ENCODE measurements at regions not wholly inside any gene's neighbourhood (a gene's known extent, or its start where the extent isn't known, plus 50 kb on each side); places are given as distances from the start of the nearest gene placed in this dataset.

- DNase-seq: no peak
Measured at GRCh38 chr7:67940400-67940799, 943.8 kb downstream of the TYW1 start.

GRCh38 chr7:67947191-67947590 lies 950.6 kb downstream of the TYW1 start:
- DNase-seq: no peak

GRCh38 chr7:67947646-67948045 lies 951.0 kb downstream of the TYW1 start:
- no peak for DNase-seq

- DNase-seq: no peak
Measured at GRCh38 chr7:67950321-67951083, 953.9 kb downstream of the TYW1 start.

- DNase-seq: no peak
Measured at GRCh38 chr7:67955061-67955460, 958.4 kb downstream of the TYW1 start.

GRCh38 chr7:67962863-67963262 lies 966.2 kb downstream of the TYW1 start:
- DNase-seq: no peak

GRCh38 chr7:67976490-67976889 lies 979.9 kb downstream of the TYW1 start:
- no peak for DNase-seq

- no peak for DNase-seq
Measured at GRCh38 chr7:67983486-67983885, 986.9 kb downstream of the TYW1 start.

- DNase-seq: no peak
Measured at GRCh38 chr7:67984326-67984725, 987.7 kb downstream of the TYW1 start.

GRCh38 chr7:67989142-67989541 lies 992.5 kb downstream of the TYW1 start:
- no peak for DNase-seq

GRCh38 chr7:67990003-67990402 lies 993.4 kb downstream of the TYW1 start:
- DNase-seq: no peak

- no peak for DNase-seq
Measured at GRCh38 chr7:67990716-67991115, 994.1 kb downstream of the TYW1 start.

- no peak for DNase-seq
Measured at GRCh38 chr7:67992287-67992686, 995.7 kb downstream of the TYW1 start.

GRCh38 chr7:68005992-68006391 lies 1009.4 kb downstream of the TYW1 start:
- DNase-seq: no peak

- DNase-seq: no peak
Measured at GRCh38 chr7:68006619-68007018, 1010.0 kb downstream of the TYW1 start.

- no peak for DNase-seq
Measured at GRCh38 chr7:68009716-68010115, 1013.1 kb downstream of the TYW1 start.

- no peak for DNase-seq
Measured at GRCh38 chr7:68014031-68014736, 1017.6 kb downstream of the TYW1 start.

GRCh38 chr7:68015122-68015977 lies 1018.7 kb downstream of the TYW1 start:
- no peak for DNase-seq

GRCh38 chr7:68015978-68016532 lies 1019.4 kb downstream of the TYW1 start:
- no peak for DNase-seq

- no peak for DNase-seq
Measured at GRCh38 chr7:68020102-68020501, 1023.5 kb downstream of the TYW1 start.

GRCh38 chr7:68025369-68025768 lies 1028.7 kb downstream of the TYW1 start:
- DNase-seq: no peak

GRCh38 chr7:68030530-68030929 lies 1033.9 kb downstream of the TYW1 start:
- DNase-seq: no peak
